Transverse colon (tissue), 4 donors: ENCODE measurements at regions not wholly inside any gene's neighbourhood (a gene's known extent, or its start where the extent isn't known, plus 50 kb on each side); places are given as distances from the start of the nearest gene placed in this dataset.

Experiments used
- DNase-seq: peaks from one replicate; pipeline ENCODE4 v3.0.0-alpha.2; 2019
- H3K27ac ChIP-seq, 4 donors: fragments of 200-600 bp; sonication (generic); 2 replicates each; pipeline ENCODE4 v1.5.1; 2016 to 2018; ENCODE audit warnings: inconsistent platforms in 4 of 4
- H3K27me3 ChIP-seq: fragments of 200-600 bp; sonication (generic); 2 replicates; pipeline ENCODE4 v1.5.1; 2017; ENCODE audit warnings: inconsistent platforms
- H3K36me3 ChIP-seq, 4 donors: fragments of 200-600 bp; sonication (generic); 2 replicates each; pipeline ENCODE4 v1.5.1; 2017 to 2019; ENCODE audit warnings: inconsistent platforms in 4 of 4
- H3K4me1 ChIP-seq, 4 donors: fragments of 200-600 bp; sonication (generic); 2 replicates each; pipeline ENCODE4 v1.5.1; 2017 to 2020; ENCODE audit warnings: inconsistent platforms in 4 of 4
- H3K4me3 ChIP-seq, 4 donors: fragments of 200-600 bp; sonication (generic); 1 replicate in 1 of 4; 2 replicates in 3 of 4; pipeline versions ENCODE4 v1.5.1 to v1.6.1; 2017 to 2019; ENCODE audit warnings: inconsistent platforms in 4 of 4
- H3K9me3 ChIP-seq, 2 donors: fragments of 200-600 bp; sonication (generic); 2 replicates each; pipeline ENCODE4 v1.5.1; 2017 to 2019; ENCODE audit warnings: inconsistent platforms in 2 of 2
- EP300 ChIP-seq: sonication (generic); formaldehyde crosslinking; IDR thresholded peaks from one replicate; pipeline ENCODE4 v1.6.1; 2017; ENCODE audit warnings: antibody characterized with exemption, low read depth
- POLR2A ChIP-seq: fragments of 450-650 bp; IDR thresholded peaks from one replicate; pipeline ENCODE4 v1.6.1; 2016; ENCODE audit warnings: antibody characterized with exemption, mild to moderate bottlenecking, moderate library complexity
- POLR2AphosphoS5 ChIP-seq, 3 donors: sonication (generic); formaldehyde crosslinking; IDR thresholded peaks; one replicate each; pipeline ENCODE4 v1.6.1; 2016; ENCODE audit warnings: antibody characterized with exemption in 3 of 3
- WGBS, 2 donors: methylation state at CpG; one replicate each; pipeline ENCODE4 v1.1.5; 2018; ENCODE audit warnings: low coverage in 1 of 2; 5-methylcytosine and 5-hydroxymethylcytosine counted together
- in situ Hi-C, 4 donors: fragments of 200-750 bp; cut with MboI; loops; one replicate each; pipeline versions ENCODE4 v1.15.0 to v1.15.1; 2017; ENCODE audit warnings: low sequenced_read_pairs in 3 of 4, low pct_ligation_motif_present in 1 of 4, low pct_unique_long_range_greater_than_20kb in 1 of 4
- intact Hi-C: fragments of 100-400 bp; cut with DNase I; formaldehyde crosslinking; loops from one replicate; pipeline ENCODE4 v1.15.1; 2023; ENCODE audit warnings: low total_unique reads
- TF ChIP-seq, protein P1 (sequence below), 5 experiments: fragments of 200-600 bp in 3 of 5; fragments of 450-650 bp in 2 of 5; sonication (generic) in 3 of 5; IDR thresholded peaks; 1 replicate in 2 of 5; 2 replicates in 3 of 5; pipeline ENCODE4 v1.5.1; 2016 to 2017; ENCODE audit warnings: antibody characterized with exemption in 5 of 5, inconsistent platforms in 3 of 5, mild to moderate bottlenecking in 2 of 5, moderate library complexity in 1 of 5

DNA sequence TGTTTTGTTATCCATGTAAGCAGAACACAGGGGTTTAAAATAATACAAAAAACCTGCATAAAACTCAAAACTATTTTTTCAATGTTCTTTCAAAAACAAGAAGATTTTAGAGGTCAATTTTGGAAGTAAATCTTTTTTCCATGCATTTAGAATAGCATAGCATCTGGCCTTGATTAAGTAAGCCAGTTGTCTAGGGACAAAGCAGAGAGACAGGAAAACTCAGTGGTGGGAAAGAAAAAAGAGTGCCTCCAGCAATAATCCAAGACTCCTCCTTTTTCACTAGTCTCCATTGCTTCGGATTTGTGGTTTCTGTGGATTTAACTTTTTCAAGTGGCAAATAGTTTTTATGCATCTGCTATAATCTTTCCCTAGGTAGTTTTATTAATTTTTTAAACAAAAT lies 88.9 kb downstream of the SUCNR1 start:
- 70 to 80% methylated on average over 1 of the region's 1 CpG for WGBS, 2 donors
- no peak overlapping the region for H3K4me3 ChIP-seq
- no peaks in the 10 kb centered on the region for H3K27me3 ChIP-seq
- H3K36me3 ChIP-seq = no peaks in the 10 kb centered on the region
- DNase-seq = no peak
- no peaks in the 10 kb centered on the region for H3K4me1 ChIP-seq
- no peak for TF ChIP-seq POLR2A
- TF ChIP-seq, protein P1, sequence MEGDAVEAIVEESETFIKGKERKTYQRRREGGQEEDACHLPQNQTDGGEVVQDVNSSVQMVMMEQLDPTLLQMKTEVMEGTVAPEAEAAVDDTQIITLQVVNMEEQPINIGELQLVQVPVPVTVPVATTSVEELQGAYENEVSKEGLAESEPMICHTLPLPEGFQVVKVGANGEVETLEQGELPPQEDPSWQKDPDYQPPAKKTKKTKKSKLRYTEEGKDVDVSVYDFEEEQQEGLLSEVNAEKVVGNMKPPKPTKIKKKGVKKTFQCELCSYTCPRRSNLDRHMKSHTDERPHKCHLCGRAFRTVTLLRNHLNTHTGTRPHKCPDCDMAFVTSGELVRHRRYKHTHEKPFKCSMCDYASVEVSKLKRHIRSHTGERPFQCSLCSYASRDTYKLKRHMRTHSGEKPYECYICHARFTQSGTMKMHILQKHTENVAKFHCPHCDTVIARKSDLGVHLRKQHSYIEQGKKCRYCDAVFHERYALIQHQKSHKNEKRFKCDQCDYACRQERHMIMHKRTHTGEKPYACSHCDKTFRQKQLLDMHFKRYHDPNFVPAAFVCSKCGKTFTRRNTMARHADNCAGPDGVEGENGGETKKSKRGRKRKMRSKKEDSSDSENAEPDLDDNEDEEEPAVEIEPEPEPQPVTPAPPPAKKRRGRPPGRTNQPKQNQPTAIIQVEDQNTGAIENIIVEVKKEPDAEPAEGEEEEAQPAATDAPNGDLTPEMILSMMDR (IDR thresholded peaks at IDR 0.05) = no peak
- TF ChIP-seq POLR2AphosphoS5 (IDR thresholded peaks at IDR 0.05) = no peak
- no peak for TF ChIP-seq EP300
- intact Hi-C loops = no loop called here
- no peaks in the 10 kb centered on the region for H3K9me3 ChIP-seq
- in situ Hi-C loops = no loop called here
- H3K27ac ChIP-seq = no peak overlapping the region

DNA sequence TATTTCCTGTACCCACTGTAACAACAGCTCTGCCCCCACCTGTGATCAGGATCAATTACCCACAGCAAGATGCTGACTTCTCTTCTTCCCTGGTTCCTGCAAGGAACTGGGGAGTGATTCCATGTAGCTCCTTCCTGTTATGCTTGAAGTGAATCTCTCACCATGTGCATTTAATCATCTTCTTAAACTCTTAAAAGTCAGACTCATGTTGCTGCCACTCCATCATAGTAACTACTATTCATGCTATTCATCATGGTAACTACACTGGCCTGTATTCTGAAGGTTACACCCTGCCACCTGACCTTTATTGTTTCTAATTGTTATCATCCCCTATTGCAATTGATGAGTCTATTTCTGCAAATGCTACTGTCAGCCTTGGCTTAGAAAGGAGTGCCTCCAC lies 89.5 kb downstream of the SUCNR1 start:
- Histone ChIP-seq H3K4me1 (no peaks in the 10 kb centered on the region), H3K36me3 (no peaks in the 10 kb centered on the region), H3K27me3 (no peaks in the 10 kb centered on the region), H3K4me3 (no peak overlapping the region), H3K27ac (no peak overlapping the region), H3K9me3 (peaks cover 0 to 1% of the 10 kb centered on the region in 2 donors)
- DNase-seq = no peak
- in situ Hi-C loops = no loop called here
- intact Hi-C loops = no loop called here
- TF ChIP-seq, protein P1 (IDR thresholded peaks at IDR 0.05) = no peak

DNA sequence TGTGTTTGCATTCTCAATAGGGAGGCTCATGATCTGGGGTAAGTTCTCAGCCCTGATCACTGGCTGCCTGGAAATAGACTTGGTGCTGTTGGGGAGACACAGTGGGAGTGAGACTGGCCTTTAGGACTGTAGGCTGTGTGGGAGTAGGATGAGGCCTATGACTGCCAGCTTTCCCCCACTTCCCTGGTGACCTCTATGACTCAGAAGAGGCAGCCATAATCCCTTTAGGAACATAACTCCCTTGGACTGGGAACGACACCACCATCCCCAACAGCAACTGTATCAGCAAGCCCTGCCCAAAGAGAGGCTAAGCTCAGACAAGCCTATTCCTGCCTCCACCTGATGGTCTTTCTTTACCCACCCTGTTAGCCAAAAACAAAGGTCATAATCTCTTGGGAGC lies 91.3 kb downstream of the SUCNR1 start:
- no peak overlapping the region for H3K27ac ChIP-seq
- no peaks in the 10 kb centered on the region for H3K27me3 ChIP-seq
- H3K4me3 ChIP-seq = no peak overlapping the region
- H3K4me1 ChIP-seq = no peaks in the 10 kb centered on the region
- DNase-seq = no peak
- in situ Hi-C loops = no loop called here
- peaks cover 0 to 4% of the 10 kb centered on the region in 2 donors for H3K9me3 ChIP-seq
- no peaks in the 10 kb centered on the region for H3K36me3 ChIP-seq
- 75% methylated on average over 1 of the region's 1 CpG; no CpG with 5 or more reads in 1 of the 2 donors for WGBS, 2 donors
- TF ChIP-seq POLR2A = no peak
- TF ChIP-seq, protein P1 (IDR thresholded peaks at IDR 0.05) = no peak
- TF ChIP-seq POLR2AphosphoS5 (IDR thresholded peaks at IDR 0.05) = no peak
- TF ChIP-seq EP300 = no peak
- intact Hi-C loops = no loop called here

DNA sequence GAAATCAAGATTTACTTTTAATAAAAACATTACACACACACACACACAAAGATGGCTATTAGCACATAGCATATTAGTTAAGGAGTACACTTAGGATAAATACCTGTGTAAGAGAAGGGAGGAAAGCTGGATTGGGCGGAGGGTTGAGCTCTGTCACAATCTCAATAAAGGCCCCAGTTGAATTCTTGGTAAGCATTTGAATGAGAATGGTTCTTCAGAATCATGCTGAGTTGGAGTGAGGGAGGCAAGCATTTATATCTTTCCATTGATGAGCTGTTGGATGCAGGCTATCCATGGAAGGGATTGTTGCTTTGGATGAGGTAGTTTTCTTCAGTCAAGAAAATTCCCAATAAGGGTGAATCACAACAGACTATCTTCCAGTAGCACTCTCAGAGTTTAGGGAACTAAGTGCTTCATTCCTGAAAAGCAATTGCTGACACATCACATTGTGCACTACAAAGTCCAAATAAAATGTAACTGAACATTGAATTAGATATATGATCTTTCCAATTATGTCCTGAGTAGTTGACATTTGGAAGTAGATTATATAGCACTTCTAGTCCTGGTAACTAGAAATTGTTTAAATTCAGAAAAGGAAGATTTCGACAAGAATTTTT lies 95.7 kb downstream of the SUCNR1 start:
- Histone ChIP-seq H3K4me1 (peaks cover 0 to 33% (median 9%) of the 10 kb centered on the region in 4 donors), H3K27me3 (no peaks in the 10 kb centered on the region), H3K4me3 (no peak overlapping the region), H3K9me3 (peaks cover 0 to 4% of the 10 kb centered on the region in 2 donors), H3K27ac (no peak overlapping the region), H3K36me3 (no peaks in the 10 kb centered on the region)
- no peak for DNase-seq
- TF ChIP-seq POLR2AphosphoS5 (IDR thresholded peaks at IDR 0.05) (no peak), POLR2A (no peak), EP300 (no peak)
- TF ChIP-seq, protein P1 (IDR thresholded peaks at IDR 0.05) = no peak
- 70 to 78% methylated on average over 2 of the region's 2 CpGs for WGBS, 2 donors
- intact Hi-C loops (no loop called here), in situ Hi-C loops (no loop called here)
